HEK293 (cell line): ENCODE measurements at regions not wholly inside any gene's neighbourhood (a gene's known extent, or its start where the extent isn't known, plus 50 kb on each side); places are given as distances from the start of the nearest gene placed in this dataset.

Source experiments
- CTCF ChIA-PET: fragments of 350-600 bp; formaldehyde crosslinking; extraction: SDS; loops from one replicate; lab custom pipeline; 2021; ENCODE audit warnings: antibody characterized with exemption; lab: Yijun Ruan, JAX
- POLR2A ChIA-PET: fragments of 300-600 bp; formaldehyde crosslinking; extraction: SDS; loops from one replicate; lab custom pipeline; 2020; ENCODE audit warnings: antibody characterized with exemption, inconsistent platforms; lab: Yijun Ruan, JAX
- H3K27ac ChIP-seq: fragments of 200-500 bp; sonication (Bioruptor generic); 2 replicates; pipeline ENCODE4 v1.5.1; 2014; ENCODE audit warnings: low read depth, low read length, control low read depth, inconsistent platforms; ENCODE audit errors: extremely low read depth
- H3K36me3 ChIP-seq, 2 experiments: fragments of 200-500 bp in 1 of 2; sonication (Bioruptor generic) in 1 of 2; 1 replicate in 1 of 2; 2 replicates in 1 of 2; pipeline ENCODE4 v1.5.1; 2014 to 2017; ENCODE audit warnings: inconsistent platforms in 2 of 2, low read length in 2 of 2; ENCODE audit not compliant: control insufficient read depth in 2 of 2, insufficient read depth in 1 of 2
- H3K4me1 ChIP-seq: fragments of 200-500 bp; sonication (Bioruptor generic); 2 replicates; pipeline ENCODE4 v1.5.1; 2014; ENCODE audit warnings: mild to moderate bottlenecking, low read length, inconsistent platforms; ENCODE audit not compliant: control insufficient read depth, insufficient read depth
- H3K4me3 ChIP-seq: 2 replicates; pipeline ENCODE4 v1.5.1; 2011; ENCODE audit warnings: low read depth, mild to moderate bottlenecking, control low read depth, low read length, moderate library complexity
- H3K9me3 ChIP-seq: fragments of 200-500 bp; sonication (Bioruptor generic); 2 replicates; pipeline ENCODE4 v1.5.1; 2014; ENCODE audit warnings: low read depth, low read length, inconsistent platforms; ENCODE audit not compliant: control insufficient read depth, insufficient read depth
- GLIS2 ChIP-seq: fragments of 450-650 bp; formaldehyde crosslinking; IDR thresholded peaks from 2 replicates; pipeline ENCODE4 v1.5.1; 2016; ENCODE audit warnings: missing biosample characterization, missing genetic modification characterization
- HOXC10 ChIP-seq: sonication (generic); formaldehyde crosslinking; IDR thresholded peaks from 2 replicates; pipeline ENCODE4 v1.8.1; 2023; ENCODE audit warnings: mild to moderate bottlenecking, missing genetic modification reagents
- HOXD13 ChIP-seq: sonication (generic); formaldehyde crosslinking; IDR thresholded peaks from 2 replicates; pipeline ENCODE4 v1.8.0; 2022; ENCODE audit warnings: missing genetic modification reagents, borderline replicate concordance
- KLF10 ChIP-seq: fragments of 450-650 bp; IDR thresholded peaks from 2 replicates; pipeline ENCODE4 v1.5.1; 2018; ENCODE audit warnings: missing biosample characterization, mild to moderate bottlenecking, missing genetic modification characterization
- KLF9 ChIP-seq: fragments of 450-650 bp; formaldehyde crosslinking; IDR thresholded peaks from 2 replicates; pipeline ENCODE4 v1.5.1; 2016; ENCODE audit warnings: missing biosample characterization, missing genetic modification characterization, low read depth
- MYNN ChIP-seq: fragments of 450-650 bp; formaldehyde crosslinking; IDR thresholded peaks from 2 replicates; pipeline ENCODE4 v1.5.1; 2016; ENCODE audit warnings: missing biosample characterization, missing genetic modification characterization, borderline replicate concordance
- ZBTB21 ChIP-seq: fragments of 450-650 bp; formaldehyde crosslinking; IDR thresholded peaks from 2 replicates; pipeline ENCODE4 v1.5.1; 2017; ENCODE audit warnings: missing biosample characterization, missing genetic modification characterization
- ZBTB49 ChIP-seq: fragments of 450-650 bp; formaldehyde crosslinking; IDR thresholded peaks from 2 replicates; pipeline ENCODE4 v1.5.1; 2016; ENCODE audit warnings: missing biosample characterization, missing genetic modification characterization, low read depth
- ZBTB8A ChIP-seq: fragments of 450-650 bp; formaldehyde crosslinking; IDR thresholded peaks from 2 replicates; pipeline ENCODE4 v1.5.1; 2016; ENCODE audit warnings: missing biosample characterization, missing genetic modification characterization
- ZFP41 ChIP-seq: fragments of 450-650 bp; formaldehyde crosslinking; IDR thresholded peaks from 2 replicates; pipeline ENCODE4 v1.5.1; 2016; ENCODE audit warnings: missing biosample characterization, missing genetic modification characterization, borderline replicate concordance
- ZNF148 ChIP-seq: fragments of 450-650 bp; formaldehyde crosslinking; IDR thresholded peaks from 2 replicates; pipeline ENCODE4 v1.5.0; 2017; ENCODE audit warnings: missing biosample characterization, missing genetic modification characterization, borderline replicate concordance
- ZNF19 ChIP-seq: fragments of 450-650 bp; formaldehyde crosslinking; IDR thresholded peaks from 2 replicates; pipeline ENCODE4; 2016; ENCODE audit warnings: missing biosample characterization, missing genetic modification characterization, low read depth
- ZNF266 ChIP-seq: fragments of 450-650 bp; formaldehyde crosslinking; IDR thresholded peaks from 2 replicates; pipeline ENCODE4 v1.5.1; 2016; ENCODE audit warnings: missing biosample characterization, missing genetic modification characterization, low read depth
- ZNF311 ChIP-seq: fragments of 450-650 bp; formaldehyde crosslinking; IDR thresholded peaks from 2 replicates; pipeline ENCODE4 v1.5.1; 2017; ENCODE audit warnings: missing biosample characterization, missing genetic modification characterization, borderline replicate concordance
- ZNF37A ChIP-seq: fragments of 450-650 bp; IDR thresholded peaks from 2 replicates; pipeline ENCODE4 v1.5.1; 2018; ENCODE audit warnings: missing biosample characterization, missing genetic modification characterization
- ZNF404 ChIP-seq: fragments of 450-650 bp; formaldehyde crosslinking; IDR thresholded peaks from 2 replicates; pipeline ENCODE4 v1.5.1; 2017; ENCODE audit warnings: missing biosample characterization, missing genetic modification characterization
- ZNF426 ChIP-seq: fragments of 450-650 bp; formaldehyde crosslinking; IDR thresholded peaks from 2 replicates; pipeline ENCODE4 v1.5.1; 2017; ENCODE audit warnings: missing biosample characterization, missing genetic modification characterization, mild to moderate bottlenecking, inconsistent platforms, moderate library complexity
- ZNF548 ChIP-seq: fragments of 450-650 bp; formaldehyde crosslinking; IDR thresholded peaks from 2 replicates; pipeline ENCODE4 v1.5.1; 2016; ENCODE audit warnings: missing biosample characterization, missing genetic modification characterization
- ZNF596 ChIP-seq: fragments of 450-650 bp; IDR thresholded peaks from 2 replicates; pipeline ENCODE4 v1.5.0; 2018; ENCODE audit warnings: missing biosample characterization, mild to moderate bottlenecking, missing genetic modification characterization, moderate library complexity
- ZNF645 ChIP-seq: fragments of 450-650 bp; formaldehyde crosslinking; IDR thresholded peaks from 2 replicates; pipeline ENCODE4; 2016; ENCODE audit warnings: missing biosample characterization, missing genetic modification characterization
- ZNF692 ChIP-seq: fragments of 450-650 bp; formaldehyde crosslinking; IDR thresholded peaks from 2 replicates; pipeline ENCODE4 v1.5.1; 2016; ENCODE audit warnings: missing biosample characterization, missing genetic modification characterization
- ZNF777 ChIP-seq: fragments of 450-650 bp; formaldehyde crosslinking; IDR thresholded peaks from 2 replicates; pipeline ENCODE4 v1.5.1; 2017; ENCODE audit warnings: missing biosample characterization, missing genetic modification characterization, borderline replicate concordance
- ZXDB ChIP-seq: fragments of 450-650 bp; formaldehyde crosslinking; IDR thresholded peaks from 2 replicates; pipeline ENCODE4 v1.5.1; 2016; ENCODE audit warnings: missing biosample characterization, missing genetic modification characterization
- TF ChIP-seq, protein P1 (sequence below): fragments of 450-650 bp; formaldehyde crosslinking; IDR thresholded peaks from 2 replicates; pipeline ENCODE4 v1.5.1; 2016; ENCODE audit warnings: missing biosample characterization, missing genetic modification characterization
- TF ChIP-seq, protein P2 (sequence below): fragments of 450-650 bp; formaldehyde crosslinking; optimal IDR thresholded peaks from 2 replicates; pipeline ENCODE3; 2016; ENCODE audit warnings: missing biosample characterization, mild to moderate bottlenecking, missing genetic modification characterization

DNA sequence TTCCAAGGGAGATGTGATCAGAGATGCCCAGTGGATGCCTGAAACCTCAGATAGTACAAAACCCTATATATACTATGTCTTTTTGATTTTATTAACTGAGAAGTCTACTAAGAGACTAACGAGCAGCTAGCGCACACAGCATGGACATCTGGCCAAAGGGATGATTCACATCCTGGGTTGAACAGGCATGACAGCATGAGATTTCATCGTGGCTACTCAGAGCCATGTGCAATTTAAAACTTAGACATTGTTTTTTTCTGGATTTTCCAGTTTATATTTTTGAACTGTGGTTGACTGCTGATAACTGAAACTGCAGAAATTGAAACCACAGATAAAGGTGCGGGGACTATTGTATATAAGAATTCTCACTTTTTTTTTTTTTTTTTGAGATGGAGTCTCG is 2252.9 kb upstream of the AGA start (continued):
- TF ChIP-seq HOXC10 (CRISPR knock-in tag): no peak
- TF ChIP-seq KLF9: no peak

- no peaks in the 10 kb centered on the region for H3K4me1 ChIP-seq
- H3K36me3 ChIP-seq: no peaks in the 10 kb centered on the region
- POLR2A ChIA-PET: interaction anchor here (0.6 kb wide), 1 partner anchor 36 kb away, joined by 3 read pairs; no protein-coding TSS in a partner anchor
- TF ChIP-seq ZNF426 (tag by site-specific recombination) (no peak), ZNF311 (tag by site-specific recombination) (no peak), HOXD13 (CRISPR knock-in tag) (no peak), GLIS2 (no peak), ZNF596 (no peak), ZNF19 (tag by site-specific recombination) (no peak), ZNF404 (tag by site-specific recombination) (no peak), MYNN (tag by site-specific recombination) (no peak), ZNF692 (tag by site-specific recombination) (no peak), KLF10 (tag by site-specific recombination) (no peak), ZFP41 (tag by site-specific recombination) (no peak)
- TF ChIP-seq, protein P1, sequence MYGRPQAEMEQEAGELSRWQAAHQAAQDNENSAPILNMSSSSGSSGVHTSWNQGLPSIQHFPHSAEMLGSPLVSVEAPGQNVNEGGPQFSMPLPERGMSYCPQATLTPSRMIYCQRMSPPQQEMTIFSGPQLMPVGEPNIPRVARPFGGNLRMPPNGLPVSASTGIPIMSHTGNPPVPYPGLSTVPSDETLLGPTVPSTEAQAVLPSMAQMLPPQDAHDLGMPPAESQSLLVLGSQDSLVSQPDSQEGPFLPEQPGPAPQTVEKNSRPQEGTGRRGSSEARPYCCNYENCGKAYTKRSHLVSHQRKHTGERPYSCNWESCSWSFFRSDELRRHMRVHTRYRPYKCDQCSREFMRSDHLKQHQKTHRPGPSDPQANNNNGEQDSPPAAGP (tag by site-specific recombination): no peak
- TF ChIP-seq, protein P2, sequence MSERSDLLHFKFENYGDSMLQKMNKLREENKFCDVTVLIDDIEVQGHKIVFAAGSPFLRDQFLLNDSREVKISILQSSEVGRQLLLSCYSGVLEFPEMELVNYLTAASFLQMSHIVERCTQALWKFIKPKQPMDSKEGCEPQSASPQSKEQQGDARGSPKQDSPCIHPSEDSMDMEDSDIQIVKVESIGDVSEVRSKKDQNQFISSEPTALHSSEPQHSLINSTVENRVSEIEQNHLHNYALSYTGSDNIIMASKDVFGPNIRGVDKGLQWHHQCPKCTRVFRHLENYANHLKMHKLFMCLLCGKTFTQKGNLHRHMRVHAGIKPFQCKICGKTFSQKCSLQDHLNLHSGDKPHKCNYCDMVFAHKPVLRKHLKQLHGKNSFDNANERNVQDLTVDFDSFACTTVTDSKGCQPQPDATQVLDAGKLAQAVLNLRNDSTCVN (tag by site-specific recombination): no peak
- H3K27ac ChIP-seq: no peak overlapping the region
- CTCF ChIA-PET: no interaction called here
- no peaks in the 10 kb centered on the region for H3K9me3 ChIP-seq
- H3K4me3 ChIP-seq: no peak overlapping the region
These were observed 2256.1 kb upstream of the AGA start for GRCh38 chr4:179698321-179698720.

- Histone ChIP-seq H3K4me1 (no peaks in the 10 kb centered on the region), H3K4me3 (no peak overlapping the region), H3K27ac (no peak overlapping the region), H3K36me3 (no peaks in the 10 kb centered on the region), H3K9me3 (no peaks in the 10 kb centered on the region)
- CTCF ChIA-PET: no interaction called here
- POLR2A ChIA-PET: no interaction called here
- TF ChIP-seq ZNF645 (tag by site-specific recombination) (no peak), ZNF37A (tag by site-specific recombination) (no peak), ZNF148 (no peak), ZBTB49 (no peak), ZNF266 (tag by site-specific recombination) (no peak), ZBTB21 (tag by site-specific recombination) (no peak), ZBTB8A (no peak), ZNF548 (tag by site-specific recombination) (no peak), ZXDB (tag by site-specific recombination) (no peak), ZNF777 (no peak)
These were observed 2267.9 kb upstream of the AGA start for GRCh38 chr4:179709961-179710624.
